ENCODE measurements at regions not wholly inside any gene's neighbourhood (a gene's known extent, or its start where the extent isn't known, plus 50 kb on each side); places are given as distances from the start of the nearest gene placed in this dataset.

DNA sequence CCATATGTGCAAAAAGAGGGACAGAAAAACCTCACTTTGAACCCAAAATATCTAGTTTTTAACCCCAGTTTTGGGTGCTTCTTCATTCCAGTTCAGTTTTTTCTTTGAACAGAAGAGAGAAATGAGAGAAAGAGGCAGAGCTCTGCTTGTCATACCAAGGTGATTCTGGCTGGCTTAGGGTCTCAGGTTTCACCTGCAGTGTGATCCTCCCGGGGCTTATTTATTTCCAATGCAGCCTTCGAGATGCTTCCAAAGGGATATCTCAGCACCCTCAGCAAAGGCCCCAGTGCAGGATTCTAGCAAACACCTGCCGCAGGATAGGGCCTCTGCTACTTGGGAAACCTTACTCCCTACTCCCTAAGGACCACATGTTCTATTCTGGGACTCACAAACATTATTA, 131.3 kb downstream of the WDR11 start:
- in situ Hi-C loops (cut with HindIII; ENCODE audit: low sequenced_read_pairs): no loop called here

DNA sequence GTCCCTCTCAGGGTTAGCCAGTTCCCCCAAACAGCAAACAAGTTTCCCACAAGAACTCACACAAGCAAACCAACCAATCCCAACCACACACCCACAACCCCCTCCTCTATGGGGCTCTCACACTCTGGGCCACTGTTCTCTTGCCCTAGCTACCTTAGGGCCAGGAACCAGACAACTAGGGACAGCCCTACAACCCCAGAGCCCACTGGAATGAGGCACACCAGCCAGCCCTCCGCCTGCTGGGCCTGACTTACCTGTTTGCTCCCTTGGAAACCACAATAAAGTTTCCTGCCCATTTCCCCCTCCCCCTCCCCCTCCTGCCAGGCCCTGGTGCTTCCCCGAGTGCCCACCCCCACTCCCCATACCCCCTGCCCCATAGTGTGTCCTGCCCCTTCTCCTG, 132.6 kb downstream of the WDR11 start:
- in situ Hi-C loops (cut with HindIII; ENCODE audit: low sequenced_read_pairs): no loop called here

DNA sequence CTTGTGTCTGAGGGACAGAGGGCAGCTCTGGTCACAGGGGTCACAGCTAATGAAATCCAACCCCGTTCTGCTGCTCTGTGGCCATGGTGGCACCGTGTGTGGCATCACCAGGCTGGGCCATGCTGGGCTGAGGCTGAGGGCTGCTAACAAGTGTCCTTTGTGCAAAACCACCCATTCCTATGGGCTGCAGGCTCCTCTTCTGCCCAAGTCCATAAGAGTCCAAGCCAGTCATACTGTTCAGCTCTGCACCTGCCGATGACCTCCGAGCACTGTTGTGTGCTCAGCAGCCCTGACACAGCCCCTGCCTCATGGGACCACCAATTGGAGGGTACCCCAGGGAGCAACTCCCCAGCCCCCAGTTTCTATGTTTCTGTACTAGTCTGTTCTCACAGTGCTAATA, 133.1 kb downstream of the WDR11 start:
- in situ Hi-C loops (cut with HindIII; ENCODE audit: low sequenced_read_pairs): no loop called here

DNA sequence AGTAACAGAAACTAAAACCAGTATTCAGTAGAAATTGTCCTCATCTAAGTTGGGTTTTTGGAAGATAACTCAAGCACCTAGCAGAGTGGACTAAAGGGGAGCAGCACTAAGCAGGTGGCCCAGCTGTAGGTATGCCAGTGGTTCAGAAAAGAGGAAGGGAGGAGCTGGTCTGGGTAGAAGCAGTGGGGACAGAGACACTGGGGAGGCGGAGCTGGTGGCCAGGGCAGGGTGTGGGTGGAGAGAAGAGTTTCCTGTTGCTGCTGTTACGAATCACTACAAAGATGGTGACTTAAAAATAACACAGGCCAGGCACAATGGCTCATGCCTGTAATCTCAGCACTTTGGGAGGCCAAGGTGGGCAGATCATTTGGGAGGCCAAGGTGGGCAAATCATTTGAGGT, 136.2 kb downstream of the WDR11 start:
- in situ Hi-C loops (cut with HindIII; ENCODE audit: low sequenced_read_pairs): no loop called here

DNA sequence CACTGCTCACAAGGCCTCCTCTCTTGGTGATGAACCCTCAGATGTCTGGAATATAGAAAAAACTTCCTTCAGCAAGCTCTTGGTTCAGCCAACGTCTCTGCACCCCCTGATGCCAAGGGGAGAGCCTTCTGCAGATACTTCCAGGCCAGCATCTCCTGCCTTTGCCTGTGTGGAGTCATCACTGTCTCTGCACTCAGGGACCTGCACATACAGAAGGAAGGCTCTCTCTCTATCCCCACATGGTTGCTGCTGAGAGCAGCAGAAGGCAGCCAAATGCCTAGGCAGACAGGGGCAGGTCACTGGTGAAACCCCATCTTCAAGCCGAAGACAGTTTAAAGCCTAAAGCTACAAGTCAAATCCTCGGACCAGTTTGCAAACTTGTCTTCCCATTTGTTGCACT, 137.6 kb downstream of the WDR11 start:
- in situ Hi-C loops (cut with HindIII; ENCODE audit: low sequenced_read_pairs): no loop called here

DNA sequence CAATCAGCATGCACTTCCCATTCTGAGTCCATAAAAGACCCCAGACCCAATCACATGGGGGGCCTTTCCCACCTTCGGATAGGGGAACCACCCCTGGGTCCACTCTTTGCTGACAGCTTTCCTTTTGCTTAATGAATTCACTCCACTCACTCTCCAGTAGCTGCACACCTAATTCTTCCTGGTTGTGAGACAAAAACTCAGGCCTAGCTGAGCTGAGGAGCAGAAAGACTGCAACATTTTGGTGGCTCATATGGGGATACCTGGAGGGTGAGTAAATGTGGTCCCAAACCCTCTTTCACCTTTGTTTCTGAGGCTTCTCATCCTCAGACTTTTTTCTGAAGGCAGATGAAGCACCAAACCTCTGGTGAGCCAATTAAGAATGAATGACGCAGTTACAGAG, 138.1 kb downstream of the WDR11 start:
- in situ Hi-C loops (cut with HindIII; ENCODE audit: low sequenced_read_pairs): no loop called here

DNA sequence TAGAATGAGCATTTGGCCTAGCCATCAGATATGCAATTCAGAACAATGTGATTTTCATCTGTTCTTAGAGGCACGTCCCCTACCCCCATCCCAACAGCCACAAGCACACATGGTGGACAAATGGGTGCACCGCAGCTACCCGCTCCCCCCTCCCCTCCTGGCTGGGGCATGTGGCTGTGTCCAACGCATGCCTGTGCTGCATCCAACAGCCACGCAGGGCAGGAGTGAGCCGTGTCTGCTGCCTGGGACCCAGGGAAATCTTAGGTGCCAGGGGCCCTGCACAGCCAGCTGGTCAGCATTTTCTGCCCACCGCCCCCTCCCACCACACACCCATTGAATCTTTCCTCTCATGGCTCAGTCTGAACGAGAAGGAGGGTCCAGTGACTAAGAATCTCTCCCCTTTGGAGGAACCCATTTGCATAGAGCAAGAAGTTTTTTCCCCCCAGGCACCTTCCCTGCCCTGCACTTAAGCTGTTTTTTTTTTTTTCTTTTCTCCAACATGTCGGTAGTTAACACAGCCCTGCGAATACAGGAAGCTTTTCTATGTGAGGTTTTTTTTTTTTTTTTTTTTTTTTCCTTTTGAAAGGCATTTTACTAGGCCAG, 138.9 kb downstream of the WDR11 start:
- in situ Hi-C loops (cut with HindIII; ENCODE audit: low sequenced_read_pairs): no loop called here

DNA sequence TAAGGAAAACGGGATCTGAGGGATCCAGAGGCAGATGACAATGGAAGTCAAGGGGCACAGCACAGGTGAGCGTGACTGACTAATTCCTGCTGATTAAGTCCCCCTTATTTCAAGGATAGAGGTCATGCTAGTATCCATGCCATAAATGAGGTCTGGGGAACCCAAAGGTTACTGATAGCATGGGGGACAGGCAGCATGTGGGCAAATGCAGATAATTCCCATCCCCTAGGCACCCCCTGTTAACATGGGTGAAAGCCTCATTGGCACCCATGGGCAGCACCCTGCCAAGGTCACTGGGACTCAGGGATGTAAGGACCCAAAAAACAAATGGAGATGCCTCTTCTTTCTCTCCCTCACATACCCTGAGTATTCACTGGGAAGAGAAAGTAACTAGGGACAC, 139.7 kb downstream of the WDR11 start:
- in situ Hi-C loops (cut with HindIII; ENCODE audit: low sequenced_read_pairs): no loop called here

DNA sequence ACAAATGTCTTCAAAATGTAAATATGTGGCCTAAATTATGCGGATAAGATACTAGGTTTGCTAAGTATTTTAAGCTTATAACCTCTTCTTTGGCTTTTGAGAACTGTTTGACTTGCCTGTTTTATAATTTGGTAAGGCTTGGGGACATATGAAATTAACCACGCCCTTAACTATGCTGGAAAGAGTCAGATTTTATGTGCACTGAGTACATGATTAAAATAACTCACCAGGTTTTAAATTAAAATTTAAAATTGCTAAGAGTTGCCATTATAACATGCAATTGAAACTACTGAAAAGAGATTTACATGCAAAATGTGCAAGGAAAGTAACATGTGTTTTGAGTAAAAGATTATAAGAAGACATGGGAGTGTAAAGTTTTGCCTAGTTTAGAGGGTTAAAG, 141.9 kb downstream of the WDR11 start:
- in situ Hi-C loops (cut with HindIII; ENCODE audit: low sequenced_read_pairs): no loop called here

DNA sequence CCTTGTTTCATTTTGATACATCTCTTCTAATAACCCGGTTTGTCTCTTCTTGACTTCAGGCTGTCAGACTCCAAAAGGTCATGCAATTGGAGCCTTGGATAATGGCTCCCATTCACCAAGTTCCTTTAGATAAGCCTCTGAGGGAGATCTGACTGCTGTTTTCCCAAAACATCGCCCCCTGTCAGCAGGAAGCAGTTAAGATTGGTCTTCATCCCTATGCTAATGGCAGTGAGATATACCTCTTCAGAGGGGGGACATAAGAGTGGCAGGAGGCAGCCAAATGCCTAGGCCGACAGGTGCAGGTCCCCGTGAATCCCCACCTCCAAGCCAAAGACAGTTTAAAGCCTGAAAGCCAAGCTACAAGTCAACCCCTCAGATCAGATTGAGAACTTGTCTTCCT, 144.6 kb downstream of the WDR11 start:
- in situ Hi-C loops (cut with HindIII; ENCODE audit: low sequenced_read_pairs): no loop called here

DNA sequence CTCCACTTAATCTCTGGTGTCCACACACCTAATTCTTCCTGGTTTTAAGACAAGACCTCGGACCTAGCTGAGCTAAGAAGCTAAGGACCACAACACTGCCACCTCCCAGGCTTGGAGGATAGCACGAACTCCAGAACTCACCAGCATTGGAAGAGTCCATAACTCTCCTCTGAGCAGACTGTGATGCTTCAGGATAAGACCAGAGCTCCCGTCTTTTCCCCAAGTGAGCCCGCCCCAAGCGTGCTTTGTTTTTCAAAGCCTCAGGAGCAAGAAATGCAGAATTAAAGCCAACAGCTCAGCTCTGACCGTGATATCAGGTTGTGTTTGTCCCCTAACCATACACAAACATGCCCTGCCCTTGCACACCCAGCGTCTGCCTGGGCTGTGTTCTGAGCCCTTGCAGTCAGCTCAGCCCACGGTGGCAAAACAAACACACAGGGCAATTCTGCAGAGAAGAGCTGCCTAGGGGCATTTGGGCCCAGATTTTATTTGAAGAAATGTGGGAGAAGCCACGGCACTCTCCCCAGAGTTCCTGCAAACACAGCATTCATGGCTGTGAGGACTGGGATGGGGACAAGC, 145.4 kb downstream of the WDR11 start:
- in situ Hi-C loops (cut with HindIII; ENCODE audit: low sequenced_read_pairs): no loop called here

DNA sequence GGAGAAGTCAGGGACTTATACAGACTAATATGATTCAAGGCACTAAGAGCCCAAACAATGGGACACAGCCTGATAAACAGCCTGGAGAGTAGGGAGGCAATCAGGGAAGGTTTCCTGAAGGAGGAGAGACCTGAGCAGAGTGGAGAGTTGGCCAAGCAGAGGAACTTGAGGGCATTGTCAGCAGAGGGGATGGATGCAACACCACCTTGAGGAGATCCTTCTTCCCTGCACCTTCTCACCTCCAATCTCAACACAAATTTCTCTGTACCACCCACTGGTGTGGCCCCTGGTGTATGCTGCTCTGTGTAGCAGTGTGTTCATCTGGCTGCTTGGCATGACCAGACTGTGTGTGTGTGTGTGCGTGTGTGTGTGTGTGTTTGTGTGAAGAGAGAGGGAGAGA, 146.2 kb downstream of the WDR11 start:
- in situ Hi-C loops (cut with HindIII; ENCODE audit: low sequenced_read_pairs): no loop called here

DNA sequence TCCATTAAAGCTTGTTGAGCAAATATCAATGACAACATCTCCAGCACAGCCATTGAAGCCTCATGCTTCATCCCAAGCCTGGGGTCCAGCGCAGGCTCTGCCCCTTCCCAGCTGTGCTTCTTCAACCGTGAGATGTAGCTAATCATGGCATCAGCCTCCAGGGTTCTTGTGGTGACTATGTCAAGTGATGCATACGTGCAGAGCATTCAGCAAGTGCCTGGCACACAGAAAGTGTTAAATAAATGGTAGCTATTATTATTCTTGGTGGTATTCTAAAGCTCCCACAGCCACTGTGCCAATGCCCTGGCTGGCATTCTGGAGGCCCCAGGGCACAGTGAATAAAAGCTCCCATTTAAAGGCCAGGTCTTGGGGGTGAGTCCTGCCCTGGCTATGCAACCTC, 146.6 kb downstream of the WDR11 start:
- in situ Hi-C loops (cut with HindIII; ENCODE audit: low sequenced_read_pairs): no loop called here

DNA sequence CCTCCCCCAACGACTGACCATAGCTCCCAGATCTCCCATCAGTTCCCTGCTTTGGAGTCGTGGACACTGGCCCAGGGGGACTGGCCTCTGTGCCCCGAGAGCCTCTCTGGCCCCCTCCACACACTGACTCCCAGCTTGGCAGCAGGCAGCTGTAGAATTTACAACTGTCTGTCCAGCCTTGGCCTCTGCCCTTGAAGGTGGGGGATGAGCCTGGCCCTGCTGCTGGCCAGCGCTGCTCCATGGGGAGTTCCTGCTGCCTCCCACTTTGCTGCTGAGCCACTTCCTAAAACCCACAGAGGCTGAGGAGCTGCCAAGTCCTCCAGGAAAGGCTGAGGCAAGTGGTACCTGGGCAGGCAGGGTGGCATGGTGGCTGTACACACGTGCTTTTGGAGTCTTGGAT, 147.1 kb downstream of the WDR11 start:
- in situ Hi-C loops (cut with HindIII; ENCODE audit: low sequenced_read_pairs): no loop called here

DNA sequence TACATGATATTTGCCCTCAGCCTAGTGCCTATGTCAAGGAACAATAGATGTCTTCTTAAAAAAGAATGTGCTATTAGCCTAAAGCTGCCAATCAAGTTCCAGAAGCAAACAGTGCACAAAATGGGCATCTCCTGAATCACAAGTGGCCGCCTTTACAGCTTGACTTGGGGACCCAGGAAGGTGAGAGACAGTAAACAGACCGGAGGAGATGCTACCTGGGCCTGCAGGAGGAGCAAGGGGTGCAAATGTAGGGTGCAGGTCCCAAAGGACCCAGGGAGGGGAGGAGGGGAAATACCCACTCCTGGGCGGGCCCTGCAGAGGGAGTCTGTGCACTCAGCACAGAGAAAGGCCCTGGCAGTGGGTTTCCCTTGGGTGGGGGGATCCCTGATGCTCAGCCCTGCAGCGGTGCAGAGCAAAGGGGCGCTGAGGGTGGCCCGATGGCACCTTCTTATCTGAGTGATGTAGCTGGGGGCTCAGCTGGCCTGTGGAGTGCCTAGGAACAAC, 147.7 kb downstream of the WDR11 start:
- in situ Hi-C loops (cut with HindIII; ENCODE audit: low sequenced_read_pairs): no loop called here

DNA sequence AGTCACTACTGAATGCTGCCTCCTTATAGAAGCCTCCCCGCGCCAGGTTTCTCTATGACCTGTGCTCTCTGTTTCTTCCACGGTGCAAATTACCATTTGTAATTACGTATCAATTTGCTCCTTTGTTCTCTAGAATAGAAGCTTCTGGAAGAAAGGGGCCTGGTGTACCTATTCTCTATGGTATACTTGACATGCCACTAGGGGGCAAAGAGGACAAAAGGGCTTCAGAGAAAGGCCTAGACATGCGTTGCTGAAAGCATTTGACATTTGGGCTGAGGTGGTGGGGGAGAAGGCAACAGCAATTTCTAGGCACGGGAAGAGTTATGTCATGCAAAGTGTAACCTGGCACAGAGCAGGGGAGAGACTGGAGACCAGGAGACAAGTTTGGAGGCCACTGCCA, 148.7 kb downstream of the WDR11 start:
- in situ Hi-C loops (cut with HindIII; ENCODE audit: low sequenced_read_pairs): no loop called here

DNA sequence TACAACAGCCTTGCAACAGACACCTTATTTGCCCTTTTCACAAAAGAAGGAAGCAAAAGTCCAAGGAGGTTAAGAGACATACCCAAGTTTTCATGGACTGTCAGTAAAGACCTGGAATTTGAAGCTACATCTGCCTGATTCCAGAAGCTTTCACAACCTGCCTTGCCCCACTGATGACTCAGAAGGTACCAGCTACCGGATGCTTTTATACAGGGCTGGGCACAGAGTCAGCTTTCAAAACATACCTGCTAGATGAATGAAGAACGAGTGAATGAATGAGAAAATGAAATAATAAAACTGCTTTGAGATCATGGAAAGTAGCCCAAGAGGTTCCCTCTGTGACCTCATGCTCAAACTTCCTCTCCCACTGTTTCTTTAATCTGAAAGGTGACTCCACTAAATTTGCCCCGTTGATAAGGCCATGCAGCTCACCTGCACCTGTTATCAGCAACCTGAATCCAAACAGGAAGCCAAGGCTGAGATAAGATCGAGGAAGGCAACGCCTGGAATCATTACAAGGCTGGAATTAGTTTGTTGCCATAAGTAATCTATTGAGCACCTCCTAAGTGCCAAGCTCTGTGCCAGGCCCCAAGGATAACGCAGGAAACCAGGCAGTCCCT, 151.5 kb downstream of the WDR11 start:
- in situ Hi-C loops (cut with HindIII; ENCODE audit: low sequenced_read_pairs): no loop called here

DNA sequence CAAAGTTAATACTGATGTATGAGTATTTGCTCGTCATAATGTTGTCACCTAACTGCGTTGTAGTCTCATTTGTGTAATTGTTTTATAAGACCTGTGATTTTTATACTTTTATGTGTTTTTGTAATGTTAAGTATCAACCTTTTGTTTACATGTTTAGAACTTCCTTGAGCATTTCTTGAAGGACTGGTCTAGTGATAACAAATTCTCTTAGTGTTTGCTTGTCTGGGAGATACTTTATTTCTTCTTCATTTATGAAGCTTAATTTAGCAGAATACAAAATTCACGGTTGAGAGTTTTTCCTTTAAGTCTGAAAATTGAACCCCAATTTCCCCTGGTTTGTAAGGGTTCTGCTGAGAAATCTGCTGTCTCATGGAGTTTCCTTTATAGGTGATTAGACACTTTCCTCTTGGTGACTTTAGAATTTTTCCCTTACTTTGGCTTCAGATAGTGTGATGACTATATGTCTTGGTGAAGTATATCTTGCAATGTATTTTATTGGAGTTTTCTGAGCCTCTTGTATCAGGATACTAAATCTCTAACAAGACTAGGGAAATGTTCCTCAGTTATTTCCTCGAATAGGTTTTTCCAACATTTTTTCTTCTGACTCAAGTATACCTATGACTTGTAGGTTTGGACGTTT, 154.9 kb downstream of the WDR11 start:
- in situ Hi-C loops (cut with HindIII; ENCODE audit: low sequenced_read_pairs): no loop called here

DNA sequence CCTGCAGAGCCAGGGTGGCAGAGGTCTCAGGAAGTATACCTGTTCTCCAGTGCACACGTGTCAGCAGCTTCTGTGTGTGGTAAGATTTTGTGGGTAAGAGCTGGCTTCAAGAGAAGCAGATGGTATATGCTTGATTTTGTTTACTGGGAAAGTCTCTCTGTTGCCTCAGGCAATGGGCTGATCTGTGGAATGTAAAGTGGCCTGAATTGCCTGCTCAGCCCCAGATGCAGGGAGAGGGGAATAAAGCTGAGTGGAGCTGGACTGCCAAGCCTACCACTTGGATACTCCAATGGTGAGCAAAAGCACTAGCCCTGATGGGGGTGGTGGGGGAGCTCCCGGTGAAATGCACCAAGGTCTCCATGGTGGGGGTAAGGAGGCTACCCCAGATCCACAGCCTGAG, 156.1 kb downstream of the WDR11 start:
- in situ Hi-C loops (cut with HindIII; ENCODE audit: low sequenced_read_pairs): no loop called here

DNA sequence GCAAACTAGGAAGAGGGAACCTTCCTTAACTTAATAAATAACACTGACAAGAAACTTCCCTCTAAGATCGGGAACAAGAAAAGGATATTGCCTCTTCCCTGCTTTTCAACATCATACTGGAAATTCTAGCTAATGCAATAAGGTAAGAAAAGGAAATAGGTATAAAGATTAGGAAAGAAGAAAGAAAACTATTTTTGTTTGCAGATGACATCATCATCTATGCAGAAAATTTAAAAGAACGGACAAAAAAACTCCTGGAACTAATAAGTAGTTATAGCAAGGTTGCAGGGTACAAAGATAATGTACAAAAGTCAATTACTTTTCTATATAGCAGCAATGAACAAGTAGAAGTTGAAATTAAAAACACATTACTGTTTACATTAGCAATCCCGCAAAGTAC, 164.8 kb downstream of the WDR11 start:
- in situ Hi-C loops (cut with HindIII; ENCODE audit: low sequenced_read_pairs): no loop called here

DNA sequence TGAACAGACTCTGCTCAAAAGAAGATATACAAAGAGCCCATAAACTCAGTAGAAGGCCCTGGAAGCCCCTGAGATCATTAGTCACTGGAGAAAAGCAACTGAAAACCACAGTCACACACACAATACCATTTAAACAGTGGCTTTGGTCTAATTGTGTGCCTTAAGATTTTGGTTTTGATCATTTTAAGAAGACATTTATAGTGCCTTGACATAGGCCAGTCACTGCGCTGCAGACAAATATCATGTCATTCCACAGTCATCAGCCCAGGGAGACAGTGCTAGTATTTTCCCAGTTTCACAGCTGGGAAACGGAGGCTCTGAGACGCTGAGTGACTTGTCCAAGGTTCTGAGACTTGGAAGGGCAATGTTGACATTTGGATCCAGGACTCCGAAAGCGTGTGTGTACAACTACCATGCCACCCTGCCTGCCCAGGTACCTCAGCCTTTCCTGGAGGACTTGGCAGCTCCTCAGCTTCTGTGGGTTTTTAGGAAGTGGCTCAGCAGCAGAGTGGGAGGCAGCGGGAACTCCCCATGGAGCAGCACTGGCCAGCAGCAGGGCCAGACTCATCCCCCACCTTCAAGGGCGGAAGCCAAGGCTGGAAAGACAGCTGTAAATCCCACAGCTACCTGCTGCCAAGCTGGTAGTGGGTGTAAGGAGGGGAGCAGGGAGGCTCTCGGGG, 173.9 kb downstream of the WDR11 start:
- in situ Hi-C loops (cut with HindIII; ENCODE audit: low sequenced_read_pairs): no loop called here

DNA sequence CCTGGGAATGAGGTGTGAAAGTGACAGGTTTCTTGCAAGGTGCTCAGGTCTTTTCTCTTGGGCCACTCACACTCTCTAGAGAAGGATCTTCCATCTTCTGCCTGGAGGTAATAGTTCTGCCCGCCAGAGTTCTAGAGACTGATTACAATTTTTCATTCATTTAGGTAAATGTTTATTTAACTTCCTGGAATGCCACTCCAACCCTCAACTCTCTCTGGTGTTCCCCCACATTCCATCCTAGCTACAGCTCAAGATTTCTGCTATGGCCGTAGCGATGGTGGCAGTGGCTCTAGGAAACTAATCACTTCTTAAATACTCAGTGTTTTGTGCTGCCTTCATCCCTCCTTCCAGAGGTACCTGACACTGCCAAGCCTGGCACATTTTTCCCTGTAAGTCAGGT, 174.6 kb downstream of the WDR11 start:
- in situ Hi-C loops (cut with HindIII; ENCODE audit: low sequenced_read_pairs): no loop called here

Data from endothelial cell of hepatic sinusoid (primary cell).